Psoas muscle (tissue), 7 donors: ENCODE measurements at regions not wholly inside any gene's neighbourhood (a gene's known extent, or its start where the extent isn't known, plus 50 kb on each side); places are given as distances from the start of the nearest gene placed in this dataset.

ENCODE experiments used
- ATAC-seq, 4 donors: fragments of 200-7000 bp; cut with Tn5 transposase; one replicate each; pipeline ENCODE4 v1.9.1; 2020; ENCODE audit warnings: moderate library complexity in 3 of 4, mild to moderate bottlenecking in 2 of 4
- DNase-seq, 2 donors: peaks; one replicate each; pipeline ENCODE4 v3.0.0-alpha.2; 2020
- H3K27ac ChIP-seq: fragments of 200-600 bp; one replicate; pipeline ENCODE4 v1.8.0; 2022
- H3K27me3 ChIP-seq, 3 donors: fragments of 200-600 bp in 1 of 3; one replicate each; pipeline versions ENCODE4 v1.6.1 to v1.8.0; 2013 to 2022; ENCODE audit warnings: low read length in 2 of 3, mild to moderate bottlenecking in 2 of 3, moderate library complexity in 1 of 3; ENCODE audit not compliant: insufficient read depth in 3 of 3
- H3K36me3 ChIP-seq, 2 donors: fragments of 200-600 bp in 1 of 2; one replicate each; pipeline versions ENCODE4 v1.6.1 to v1.8.0; 2013 to 2022; ENCODE audit warnings: low read depth in 1 of 2, mild to moderate bottlenecking in 1 of 2, moderate library complexity in 1 of 2; ENCODE audit not compliant: insufficient read depth in 1 of 2
- H3K4me1 ChIP-seq: fragments of 200-600 bp; one replicate; pipeline ENCODE4 v1.8.0; 2022
- H3K4me3 ChIP-seq: fragments of 200-600 bp; one replicate; pipeline ENCODE4 v1.8.0; 2022; ENCODE audit warnings: mild to moderate bottlenecking
- H3K9me3 ChIP-seq: fragments of 200-600 bp; one replicate; pipeline ENCODE4 v1.8.0; 2022
- CTCF ChIP-seq: fragments of 200-600 bp; IDR thresholded peaks from one replicate; pipeline ENCODE4 v1.8.0; 2022; ENCODE audit warnings: antibody characterized with exemption
- WGBS, 3 donors: extraction: QIAGEN DNeasy Blood & Tissue Kit; methylation state at CpG; one replicate each; pipeline versions ENCODE4 v1.1.6 to v1.1.7; 2013; 5-methylcytosine and 5-hydroxymethylcytosine counted together
- intact Hi-C, 2 donors: fragments of 100-400 bp; cut with DNase I; formaldehyde crosslinking; loops; one replicate each; pipeline versions ENCODE4 v1.11.0 to v1.14.2; 2022
- donor health status: healthy with polysubstance abuse.
- donor health status: DM: no; HTN: no; CAD: no; lungs with moderate emphysema.
- donor health status: Bipolar disorder and iron deficiency.
- donor health status: healthy.
- donor health status: DM: yes; HTN: yes; CAD: no.
- donor health status: DM: no; HTN: no; CAD: no.
- donor health status: DM: yes; HTN: yes; CAD: no.

DNA sequence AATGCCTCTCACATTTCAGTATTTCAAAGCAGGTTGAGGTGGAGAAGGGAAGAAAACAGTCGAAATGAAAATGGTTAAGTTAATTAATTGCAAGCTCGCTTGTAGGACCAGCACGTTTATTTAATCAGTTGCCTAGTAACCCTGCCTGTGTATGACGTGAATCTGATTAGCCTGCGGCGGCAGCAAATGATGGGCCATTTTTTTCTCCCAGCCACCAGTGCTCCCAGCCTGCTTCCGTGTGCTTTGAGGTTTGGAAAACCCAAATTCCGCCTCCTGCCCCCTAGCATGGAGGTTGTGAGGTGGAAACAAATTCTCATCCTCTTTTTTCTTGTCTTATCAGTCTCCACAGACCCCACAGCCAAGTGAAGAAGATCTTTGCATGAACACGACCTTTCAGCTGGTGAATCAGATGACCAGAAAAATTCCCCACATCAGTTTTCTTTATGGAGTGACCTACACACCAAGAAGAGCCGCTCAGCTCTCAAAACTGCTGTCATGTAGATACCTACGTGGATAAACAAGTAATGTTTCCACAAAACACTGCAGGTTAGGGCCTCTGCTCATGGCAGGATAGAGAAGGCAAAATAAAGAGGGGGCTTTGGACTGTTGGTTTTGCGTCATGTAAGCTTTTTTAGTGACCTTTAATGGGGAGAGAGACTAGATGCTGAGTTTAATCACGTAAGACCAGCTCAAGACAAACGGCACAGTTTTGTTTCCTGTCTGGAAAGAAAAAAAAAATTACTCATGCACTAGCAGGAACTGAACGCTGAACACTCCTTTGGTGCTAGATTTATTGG is 572.9 kb upstream of the NOX3 start:
- DNase-seq (no peak), ATAC-seq (no peak)
- Histone ChIP-seq H3K9me3 (peaks cover 18% of the 10 kb centered on the region), H3K27ac (no peak overlapping the region), H3K4me3 (no peak overlapping the region), H3K27me3 (peaks cover 0 to 3% (median 0%) of the 10 kb centered on the region in 3 donors), H3K36me3 (no peaks in the 10 kb centered on the region), H3K4me1 (no peaks in the 10 kb centered on the region)
- WGBS, 3 donors = 62 to 63% (median 62%) methylated on average over 15 of the region's 15 CpGs
- no peak for TF ChIP-seq CTCF
- intact Hi-C loops = no loop called here

GRCh38 chr6:156027248-156027626 is 571.6 kb upstream of the NOX3 start:
- H3K27me3 ChIP-seq = peaks cover 0 to 3% (median 0%) of the 10 kb centered on the region in 3 donors
- H3K4me1 ChIP-seq = no peaks in the 10 kb centered on the region
- WGBS, 3 donors = 71 to 79% (median 78%) methylated on average over 3 of the region's 3 CpGs
- intact Hi-C loops = no loop called here
- no peak overlapping the region for H3K27ac ChIP-seq
- no peaks in the 10 kb centered on the region for H3K36me3 ChIP-seq
- no peak overlapping the region for H3K4me3 ChIP-seq
- ATAC-seq (no peak), DNase-seq (no peak)
- no peak for TF ChIP-seq CTCF
- peaks cover 17% of the 10 kb centered on the region for H3K9me3 ChIP-seq

- WGBS, 3 donors = 48 to 64% (median 54%) methylated on average over 4 of the region's 4 CpGs
- Histone ChIP-seq H3K4me3 (no peak overlapping the region), H3K9me3 (peaks cover 17% of the 10 kb centered on the region), H3K4me1 (no peaks in the 10 kb centered on the region), H3K27me3 (peaks cover 0 to 2% (median 0%) of the 10 kb centered on the region in 3 donors), H3K27ac (no peak overlapping the region), H3K36me3 (no peaks in the 10 kb centered on the region)
- no peak for TF ChIP-seq CTCF
- ATAC-seq (no peak), DNase-seq (peak in 1 of 2 donors; percentile 53)
- intact Hi-C loops = no loop called here
Observed at GRCh38 chr6:156026486-156027247, 571.0 kb upstream of the NOX3 start.

DNA sequence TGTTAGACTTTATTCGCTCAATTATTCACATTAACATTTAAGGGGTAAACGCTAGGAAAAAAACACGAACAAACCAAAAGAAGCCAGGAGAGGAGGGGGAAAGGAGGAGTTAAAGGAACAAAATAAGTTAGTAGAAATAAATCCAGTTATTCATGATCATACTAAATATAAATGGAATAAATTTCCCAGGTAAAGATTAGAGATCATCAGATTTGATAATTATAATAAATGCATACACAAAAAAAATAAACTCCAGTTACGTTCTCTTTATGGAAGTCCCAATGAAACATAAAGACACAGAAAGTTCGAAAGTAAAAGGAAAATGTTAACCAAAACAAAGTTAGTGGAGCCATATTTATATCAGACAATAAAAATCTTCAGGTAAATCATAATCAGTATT is 568.7 kb upstream of the NOX3 start:
- TF ChIP-seq CTCF = no peak
- Histone ChIP-seq H3K4me3 (no peak overlapping the region), H3K27ac (no peak overlapping the region), H3K36me3 (no peaks in the 10 kb centered on the region), H3K4me1 (no peaks in the 10 kb centered on the region), H3K27me3 (no peaks in the 10 kb centered on the region), H3K9me3 (peaks cover 17% of the 10 kb centered on the region)
- ATAC-seq (no peak), DNase-seq (no peak)
- 87 to 90% (median 90%) methylated on average over 5 of the region's 5 CpGs for WGBS, 3 donors
- intact Hi-C loops = no loop called here
